ENCODE measurements at regions not wholly inside any gene's neighbourhood (a gene's known extent, or its start where the extent isn't known, plus 50 kb on each side); places are given as distances from the start of the nearest gene placed in this dataset.

DNA sequence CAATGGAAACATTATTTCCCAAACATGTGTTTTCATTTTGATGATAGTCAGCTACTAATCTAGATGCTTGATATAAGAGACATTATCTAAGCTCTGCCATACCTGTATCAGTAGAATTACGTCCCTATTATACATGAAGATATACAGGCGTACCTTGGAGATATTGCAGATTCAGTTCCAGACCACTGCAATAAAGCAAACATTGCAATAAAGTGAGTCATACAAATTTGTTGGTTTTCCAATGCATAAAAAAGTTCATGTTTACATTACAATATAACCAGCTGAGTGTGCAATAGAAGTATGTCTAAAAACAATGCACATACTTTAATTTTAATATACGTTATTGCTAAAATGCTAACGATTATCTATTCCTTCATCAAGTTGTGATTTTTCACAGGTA, 236.0 kb upstream of the ZNF717 start:
- no peak for DNase-seq (ENCODE audit: low spot score in 2 of 2)
- TF ChIP-seq CTCF (IDR thresholded peaks at IDR 0.05) = no peak
- intact Hi-C loops (cut with DNase I) = no loop called here

DNA sequence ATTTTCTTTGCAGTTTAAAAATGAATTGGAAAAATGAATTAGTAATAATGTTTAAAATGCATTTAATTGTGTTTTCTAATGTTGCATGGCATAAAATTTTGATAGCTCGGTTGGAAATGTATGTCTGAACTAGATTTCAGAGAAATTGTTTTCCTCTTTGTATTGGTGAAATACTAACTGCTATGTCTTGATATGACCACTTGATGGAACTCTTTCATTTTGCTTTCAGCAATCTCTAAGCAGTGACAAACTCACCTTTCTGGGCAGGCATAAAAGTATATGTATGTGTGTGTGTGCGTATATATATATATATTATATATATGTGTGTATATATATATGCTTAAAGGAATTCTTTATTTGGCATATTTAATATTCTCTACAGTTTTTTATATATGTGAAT, 239.3 kb upstream of the ZNF717 start:
- no peak overlapping the region for H3K27ac ChIP-seq
- DNase-seq (ENCODE audit: low spot score in 2 of 2) = no peak
- H3K9me3 ChIP-seq = no peaks in the 10 kb centered on the region
- TF ChIP-seq CTCF (IDR thresholded peaks at IDR 0.05) = no peak
- no peaks in the 10 kb centered on the region for H3K4me1 ChIP-seq
- H3K27me3 ChIP-seq = no peaks in the 10 kb centered on the region
- intact Hi-C loops (cut with DNase I) = no loop called here
- H3K4me3 ChIP-seq = no peak overlapping the region
- no peaks in the 10 kb centered on the region for H3K36me3 ChIP-seq

More for the DNA sequence above, 236.0 kb upstream of the ZNF717 start:
- H3K4me1 ChIP-seq = no peaks in the 10 kb centered on the region
- no peak overlapping the region for H3K27ac ChIP-seq
- no peaks in the 10 kb centered on the region for H3K36me3 ChIP-seq
- no peaks in the 10 kb centered on the region for H3K27me3 ChIP-seq
- H3K9me3 ChIP-seq = no peaks in the 10 kb centered on the region
- no peak overlapping the region for H3K4me3 ChIP-seq

DNA sequence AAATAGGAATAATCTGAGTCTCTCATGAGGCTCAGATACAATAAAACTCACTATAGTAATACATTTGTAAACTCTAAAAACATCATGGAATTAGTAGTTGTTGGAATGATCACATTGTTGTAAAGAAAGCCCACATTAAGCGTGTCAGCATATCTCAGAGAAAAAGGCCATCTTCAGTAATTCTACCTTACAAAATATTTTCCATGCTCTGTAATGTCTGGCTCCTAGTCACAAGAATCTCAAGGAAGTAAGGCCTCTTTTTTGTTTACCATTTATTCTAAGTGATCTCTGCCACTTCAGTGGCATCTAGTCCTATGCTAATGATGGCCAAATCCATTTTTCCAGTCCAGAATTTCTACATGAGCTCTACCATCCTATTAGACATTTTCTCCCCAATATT, 240.2 kb upstream of the ZNF717 start:
- TF ChIP-seq CTCF (IDR thresholded peaks at IDR 0.05) = no peak
- Histone ChIP-seq H3K27ac (no peak overlapping the region), H3K36me3 (no peaks in the 10 kb centered on the region), H3K4me1 (no peaks in the 10 kb centered on the region), H3K9me3 (no peaks in the 10 kb centered on the region), H3K4me3 (no peak overlapping the region), H3K27me3 (no peaks in the 10 kb centered on the region)
- intact Hi-C loops (cut with DNase I) = no loop called here
- DNase-seq (ENCODE audit: low spot score in 2 of 2) = no peak

- Histone ChIP-seq H3K27me3 (no peaks in the 10 kb centered on the region), H3K27ac (no peak overlapping the region), H3K4me3 (no peak overlapping the region), H3K4me1 (no peaks in the 10 kb centered on the region), H3K9me3 (no peaks in the 10 kb centered on the region), H3K36me3 (no peaks in the 10 kb centered on the region)
- intact Hi-C loops (cut with DNase I) = no loop called here
- no peak for DNase-seq (ENCODE audit: low spot score in 2 of 2)
- no peak for TF ChIP-seq CTCF (IDR thresholded peaks at IDR 0.05)
These were observed 241.0 kb upstream of the ZNF717 start for GRCh38 chr3:76026379-76026778.

DNA sequence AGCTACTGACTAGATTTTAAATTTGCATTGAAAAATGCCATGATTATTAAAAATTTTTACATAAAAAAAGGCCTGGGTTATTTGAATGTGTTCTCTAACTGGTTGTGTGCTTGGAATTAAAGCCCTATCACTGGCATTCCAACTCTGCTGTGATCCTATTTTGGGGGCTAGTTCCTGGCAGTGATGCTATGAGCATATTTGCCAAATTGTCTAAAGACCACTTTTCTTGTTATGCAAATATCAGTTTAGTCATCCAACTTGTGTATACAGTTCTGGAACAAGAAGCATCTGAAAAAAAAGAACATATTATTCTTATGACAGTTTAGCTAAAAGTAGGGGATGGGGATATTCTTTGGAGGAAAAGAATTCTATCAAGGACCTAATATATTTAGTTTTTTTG, 243.4 kb upstream of the ZNF717 start:
- no peak for DNase-seq (ENCODE audit: low spot score in 2 of 2)

More for the DNA sequence above, 243.4 kb upstream of the ZNF717 start:
- Histone ChIP-seq H3K9me3 (no peaks in the 10 kb centered on the region), H3K27ac (no peak overlapping the region), H3K27me3 (no peaks in the 10 kb centered on the region), H3K36me3 (no peaks in the 10 kb centered on the region), H3K4me3 (no peak overlapping the region), H3K4me1 (no peaks in the 10 kb centered on the region)
- intact Hi-C loops (cut with DNase I) = no loop called here
- TF ChIP-seq CTCF (IDR thresholded peaks at IDR 0.05) = no peak

Measured in ascending aorta (tissue), 2 donors.